HG02970 (cell line): ENCODE measurements at regions not wholly inside any gene's neighbourhood (a gene's known extent, or its start where the extent isn't known, plus 50 kb on each side); places are given as distances from the start of the nearest gene placed in this dataset.

ENCODE experiments used
- ATAC-seq: cut with Tn5 transposase; IDR thresholded peaks from one replicate; pipeline ENCODE4 v1.9.1; 2021; ENCODE audit warnings: mild to moderate bottlenecking, moderate library complexity, moderate number of reproducible peaks; ENCODE audit not compliant: unreplicated experiment, low FRiP score

DNA sequence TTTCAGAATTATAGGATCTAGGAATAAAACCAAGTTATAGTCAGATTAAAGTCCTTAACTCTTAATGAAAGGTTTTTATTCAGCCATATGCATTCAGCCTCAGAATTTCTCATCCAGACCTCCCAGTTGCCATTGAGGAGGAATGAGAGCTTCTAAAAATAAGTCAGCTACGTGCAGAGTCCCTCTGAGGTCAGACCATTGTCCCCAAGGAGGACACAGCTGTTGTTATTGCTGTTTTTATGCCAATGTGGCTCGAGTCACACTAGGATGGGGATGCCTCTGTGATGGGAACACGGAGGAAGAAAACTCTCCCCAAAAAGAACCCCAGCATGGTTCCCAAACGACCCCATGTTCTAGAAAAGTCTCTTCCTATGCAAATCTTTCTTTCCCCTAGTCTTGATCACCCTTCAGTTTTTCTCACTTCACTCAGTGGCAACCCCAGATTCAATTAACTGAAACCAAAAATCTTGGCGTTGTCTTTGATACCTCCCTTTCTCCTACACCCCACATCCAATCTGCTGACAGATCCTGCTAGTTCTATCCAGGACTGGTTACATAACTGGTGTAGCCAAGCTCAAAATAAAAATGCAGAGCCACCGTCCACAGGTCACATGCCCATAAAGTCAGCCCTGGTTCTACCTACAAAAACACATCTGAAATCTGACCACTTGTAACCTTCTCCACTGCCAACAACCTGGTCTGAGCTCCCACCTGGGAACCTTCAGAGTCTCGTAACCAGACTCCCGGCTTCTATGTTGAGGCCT lies 138.2 kb upstream of the ERCC4 start:
- ATAC-seq = no peak

DNA sequence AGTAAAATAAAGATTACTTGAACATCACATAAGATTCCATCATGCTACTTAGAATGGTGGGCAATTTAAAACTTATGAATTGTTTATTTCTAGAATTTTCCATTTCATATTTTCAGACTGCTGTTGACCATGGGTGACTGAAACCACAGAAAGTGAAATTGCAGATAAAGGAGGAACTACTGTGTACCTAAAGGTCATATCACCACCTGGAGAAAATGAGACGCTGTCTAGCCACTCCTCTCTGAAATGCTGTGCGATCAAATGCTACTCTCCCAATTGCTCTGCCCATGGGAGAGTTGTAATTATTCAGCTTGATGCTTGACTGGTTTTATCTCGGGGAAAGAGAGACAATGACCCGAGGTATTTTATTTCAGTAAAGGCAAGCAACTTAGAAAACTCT lies 128.9 kb upstream of the ERCC4 start:
- ATAC-seq = no peak

DNA sequence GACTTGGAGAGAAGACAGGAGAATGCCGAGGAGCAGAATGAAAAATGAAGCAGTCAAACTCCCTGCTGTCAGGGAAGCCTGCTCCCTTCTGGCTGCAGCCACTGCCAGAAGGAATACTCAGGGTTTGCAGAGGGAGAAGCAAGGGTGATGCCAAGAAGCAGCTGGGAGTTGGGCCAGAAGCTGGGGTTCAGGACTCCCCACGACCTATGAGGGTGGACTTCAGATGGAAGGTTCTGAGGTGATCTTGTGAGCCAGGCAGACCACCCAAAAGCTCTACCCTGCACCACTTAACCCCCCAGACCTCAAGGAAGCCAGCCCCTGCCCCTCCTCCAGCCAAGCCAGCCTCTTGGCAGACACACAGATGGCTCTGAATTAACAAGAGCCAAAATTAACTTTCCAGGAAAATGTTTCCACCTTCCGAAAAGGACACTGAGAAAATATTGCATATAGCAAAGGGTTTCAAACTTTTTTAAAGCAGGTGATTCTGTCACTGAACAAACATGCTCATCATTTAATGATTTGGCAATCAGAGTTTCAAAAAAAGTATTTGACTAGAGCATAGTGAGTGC lies 126.0 kb upstream of the ERCC4 start:
- ATAC-seq = no peak

DNA sequence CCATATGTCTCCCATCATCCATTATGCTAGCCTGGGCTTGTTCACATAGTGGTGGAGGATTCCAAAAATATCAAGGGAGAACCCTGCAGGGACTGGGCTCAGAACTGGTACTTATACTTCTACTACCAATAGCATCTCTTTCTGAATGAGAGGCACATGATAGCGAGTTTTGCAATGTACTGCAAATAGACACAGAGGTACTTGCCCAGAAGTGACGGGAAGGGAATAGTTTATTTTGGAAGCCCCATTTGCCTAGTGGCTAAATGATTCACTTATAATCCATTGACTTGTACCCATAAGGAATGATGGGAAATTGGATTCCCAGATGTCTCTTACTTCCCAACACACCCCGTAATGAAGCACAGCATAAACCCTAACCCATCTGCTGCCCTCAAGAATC lies 124.8 kb upstream of the ERCC4 start:
- ATAC-seq = no peak

DNA sequence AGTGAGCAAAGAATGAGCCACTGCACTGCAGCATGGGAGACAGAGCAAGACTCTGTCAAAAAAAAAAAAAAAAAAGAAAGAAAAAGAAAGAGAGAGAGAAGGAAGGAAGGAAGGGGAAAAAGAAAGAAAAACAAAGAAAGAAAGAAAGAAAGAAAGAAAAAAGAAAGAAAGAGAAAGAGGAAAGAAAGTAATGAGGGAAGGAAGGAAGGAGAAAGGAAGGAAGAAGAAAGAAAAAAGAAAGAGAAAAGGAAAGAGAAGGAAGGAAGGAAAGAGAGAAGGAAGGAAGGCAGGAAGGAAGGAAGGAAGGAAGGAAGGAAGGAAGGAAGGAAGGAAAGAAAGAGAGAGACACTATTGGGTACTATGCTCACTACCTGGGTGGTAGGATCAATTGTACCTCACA lies 122.2 kb upstream of the ERCC4 start:
- no peak for ATAC-seq

DNA sequence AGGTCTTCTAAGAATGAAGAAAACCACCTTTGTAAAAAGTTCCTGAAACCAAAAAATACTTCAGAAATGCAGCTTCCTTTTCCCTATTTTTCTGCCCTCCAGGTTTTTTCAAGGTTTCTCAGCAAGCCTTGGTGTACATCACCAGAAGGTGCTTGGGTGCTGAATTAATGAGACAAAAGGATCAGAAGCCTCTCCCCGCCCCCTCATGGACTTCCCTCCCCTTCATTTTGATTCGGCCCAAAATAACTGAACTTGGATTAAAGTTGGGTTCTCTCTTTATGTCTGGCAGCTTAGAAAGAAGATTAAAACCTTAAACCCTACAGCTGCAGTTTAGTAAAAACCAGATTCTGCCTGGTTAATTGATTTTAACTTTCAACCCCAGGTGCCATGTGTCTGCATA lies 121.7 kb upstream of the ERCC4 start:
- no peak for ATAC-seq

DNA sequence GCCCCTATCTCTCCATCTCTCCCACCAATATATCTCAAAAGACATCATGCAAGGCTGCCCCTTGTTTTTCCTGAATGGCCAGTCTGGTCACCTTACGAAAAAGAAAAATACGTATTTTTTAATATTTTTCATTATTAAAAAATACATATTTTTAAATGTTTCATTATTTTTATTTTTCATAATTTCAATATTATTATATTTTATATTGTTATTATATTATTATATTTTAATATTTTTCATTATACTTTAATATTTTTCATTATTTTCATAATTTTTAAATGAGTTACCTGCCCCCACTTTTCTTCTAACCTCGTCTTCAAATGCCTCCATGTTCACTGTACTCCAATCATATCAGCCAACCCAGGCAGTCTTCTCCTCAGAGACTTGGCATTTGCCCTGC lies 116.0 kb upstream of the ERCC4 start:
- ATAC-seq = no peak

DNA sequence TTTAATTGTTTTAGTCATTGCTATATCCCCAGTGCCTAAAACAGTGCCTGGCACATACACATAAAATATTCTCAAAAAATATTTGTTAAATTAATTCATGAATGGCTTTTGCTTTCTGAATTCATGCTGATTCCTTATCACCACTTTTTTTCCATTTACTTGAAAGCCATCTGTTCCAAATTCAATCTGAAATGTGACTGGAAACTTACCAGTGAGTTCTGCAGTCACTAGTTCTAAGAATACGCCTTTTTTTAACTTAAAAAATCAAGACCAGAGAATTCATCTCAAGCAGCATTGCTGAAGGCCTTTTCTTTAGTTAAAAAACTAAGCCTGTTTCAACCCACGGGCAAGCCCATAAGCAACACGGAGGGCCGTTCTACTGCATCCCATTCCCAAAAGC lies 114.0 kb upstream of the ERCC4 start:
- no peak for ATAC-seq

DNA sequence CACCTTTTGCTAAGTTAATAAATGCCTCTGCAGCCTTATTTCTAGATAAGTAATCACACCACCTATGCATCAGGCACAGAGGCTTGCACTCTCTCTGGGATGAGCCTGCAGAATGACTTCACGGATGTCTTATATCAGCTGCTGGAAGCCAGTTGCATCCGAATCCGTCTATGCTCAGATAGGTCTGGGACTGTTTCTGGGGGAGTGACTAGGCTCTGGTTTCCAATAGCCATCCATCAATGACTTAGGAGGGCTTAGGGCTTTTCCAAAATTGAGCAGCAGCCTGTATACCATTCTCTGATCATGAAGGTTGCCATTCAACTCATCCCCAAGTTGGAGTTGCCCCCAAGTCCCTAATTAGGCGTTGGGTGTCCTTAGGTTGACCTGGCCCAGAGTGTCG lies 113.3 kb upstream of the ERCC4 start:
- ATAC-seq = no peak

DNA sequence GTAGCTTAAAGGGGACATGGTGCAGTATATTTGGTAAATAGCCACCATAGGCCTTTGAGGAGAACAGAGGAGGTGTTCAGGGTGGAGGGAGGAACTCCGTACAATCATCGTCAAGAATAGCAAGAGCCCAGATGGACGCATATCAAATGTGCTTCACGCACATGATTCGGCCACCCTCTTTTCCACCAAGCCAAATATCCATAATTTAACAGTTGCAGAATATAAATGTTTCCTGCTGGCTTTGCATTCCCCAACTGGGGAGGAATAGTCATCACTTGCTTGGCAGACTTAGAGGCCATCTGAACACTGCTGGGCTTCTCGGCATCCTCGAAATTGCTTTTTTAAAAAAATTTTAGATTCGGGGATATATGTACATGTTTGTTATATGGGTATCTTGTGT lies 111.9 kb upstream of the ERCC4 start:
- no peak for ATAC-seq

DNA sequence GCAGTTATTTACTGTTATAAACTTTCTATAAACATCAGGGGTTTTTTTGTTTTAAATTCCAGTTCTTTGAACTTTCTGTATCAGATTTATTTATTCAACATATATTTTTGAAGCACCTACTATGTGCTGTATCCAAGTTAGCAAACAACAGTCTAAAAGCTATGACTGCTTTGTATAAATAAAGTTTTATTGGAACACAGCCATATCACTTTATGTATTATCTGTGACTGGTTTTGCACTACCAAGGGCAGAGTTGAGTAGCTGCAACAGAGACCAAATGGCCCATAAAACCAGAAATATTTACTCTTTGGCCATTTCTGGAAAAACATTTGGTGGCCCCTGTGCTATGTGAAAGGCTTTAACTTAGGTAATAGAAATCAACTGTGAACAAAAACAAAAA lies 110.2 kb upstream of the ERCC4 start:
- no peak for ATAC-seq

DNA sequence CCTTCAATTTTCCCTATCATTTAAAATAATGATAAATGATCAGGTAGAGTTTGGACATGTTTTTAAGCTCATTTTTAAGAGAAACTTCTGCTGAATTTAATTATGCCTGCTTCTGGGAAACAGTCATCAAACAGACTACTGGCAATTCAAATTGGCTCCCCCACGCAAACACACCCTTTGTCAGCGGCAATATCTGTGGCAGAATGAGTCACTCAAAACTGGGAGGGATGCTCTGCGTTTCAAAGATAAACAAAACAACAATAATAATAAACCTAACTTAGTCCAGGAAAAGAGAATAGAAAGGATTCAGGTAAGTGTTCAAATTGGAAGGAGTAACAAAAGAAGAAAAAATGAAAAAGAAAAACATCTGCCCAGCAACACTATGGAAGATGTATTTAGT lies 108.1 kb upstream of the ERCC4 start:
- no peak for ATAC-seq

DNA sequence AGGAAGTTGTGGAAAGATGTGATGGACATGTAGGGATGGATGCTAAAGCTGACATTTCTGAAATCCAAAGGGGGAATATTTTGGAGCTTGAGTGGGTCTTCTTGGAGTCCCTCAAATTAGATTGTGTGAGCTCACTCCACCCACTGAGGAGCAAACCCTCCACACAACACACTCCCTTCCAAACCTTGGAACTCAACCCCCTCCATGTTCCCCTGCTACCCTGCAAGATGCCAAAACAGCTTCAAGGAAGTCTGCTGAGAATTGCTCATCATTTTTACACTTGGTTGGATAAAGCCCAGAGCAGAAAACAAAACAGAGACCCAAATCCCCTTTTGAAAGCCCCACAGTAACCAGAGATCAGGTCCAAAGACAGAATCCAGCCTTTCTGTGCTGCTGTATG lies 103.3 kb upstream of the ERCC4 start:
- no peak for ATAC-seq

DNA sequence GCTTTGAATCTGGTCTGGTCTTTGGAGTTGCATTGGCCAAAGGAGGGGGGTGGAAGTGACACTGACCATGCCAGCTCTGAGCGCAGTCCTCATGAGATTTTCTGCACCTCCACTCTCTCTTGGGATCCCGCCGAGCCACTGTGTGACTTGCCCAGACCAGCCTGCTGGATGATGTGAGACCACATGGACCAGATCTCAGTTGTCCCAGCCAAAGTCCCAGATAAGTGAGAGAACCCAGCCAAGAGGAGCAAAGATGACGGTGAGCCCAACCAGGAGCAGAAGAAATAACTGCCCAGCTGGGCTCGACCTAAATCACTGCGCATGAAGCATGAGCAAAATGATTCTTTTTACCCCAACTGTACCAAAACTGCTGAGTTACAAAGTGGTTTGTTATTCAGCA lies 96.5 kb upstream of the ERCC4 start:
- no peak for ATAC-seq

DNA sequence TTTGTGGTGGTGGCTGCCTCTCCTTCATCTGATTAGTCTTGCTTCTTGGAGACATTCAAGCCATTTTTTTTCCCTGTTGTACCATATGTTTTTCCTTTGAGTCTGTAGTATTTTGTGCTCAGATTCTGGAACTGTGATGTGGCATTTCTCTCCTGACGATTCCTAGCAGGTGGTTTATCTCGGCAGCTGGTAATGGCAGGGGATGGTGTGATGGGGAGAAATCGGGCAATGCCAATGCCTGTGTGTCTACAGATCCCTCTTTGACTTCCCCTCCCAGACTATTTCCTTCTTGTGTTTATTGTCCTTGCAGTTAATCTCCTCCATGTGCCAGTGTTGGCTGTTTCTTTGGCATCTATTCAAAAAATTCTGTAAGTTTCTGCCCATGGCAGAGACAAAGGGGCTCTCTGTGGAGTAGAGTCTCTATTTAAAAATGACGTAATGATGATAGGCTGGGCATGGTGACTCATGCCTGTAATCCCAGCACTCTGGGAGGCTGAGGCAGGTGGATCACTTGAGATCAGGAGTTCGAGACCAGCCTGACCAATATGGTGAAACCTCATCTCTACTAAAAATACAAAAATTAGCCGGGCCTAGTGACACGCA lies 90.2 kb upstream of the ERCC4 start:
- ATAC-seq = no peak

DNA sequence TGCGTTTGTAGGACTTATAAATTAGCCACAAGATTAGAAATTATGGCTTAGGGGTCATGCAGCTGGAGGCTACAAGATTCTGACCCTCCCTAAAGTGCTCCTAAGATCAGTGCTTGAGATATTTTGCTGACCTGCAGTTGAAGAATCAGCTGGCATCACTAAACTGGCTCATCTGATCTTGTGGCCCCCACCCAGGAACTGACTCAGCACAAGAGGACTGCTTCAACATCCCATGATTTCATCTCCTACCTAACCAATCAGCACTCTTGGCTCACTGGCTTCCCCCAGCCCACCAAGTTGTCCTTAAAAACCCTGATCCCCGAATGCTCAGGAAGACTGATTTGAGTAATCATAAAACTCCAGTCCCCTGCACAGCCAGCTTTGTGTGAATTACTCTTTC lies 86.4 kb upstream of the ERCC4 start:
- ATAC-seq = no peak

DNA sequence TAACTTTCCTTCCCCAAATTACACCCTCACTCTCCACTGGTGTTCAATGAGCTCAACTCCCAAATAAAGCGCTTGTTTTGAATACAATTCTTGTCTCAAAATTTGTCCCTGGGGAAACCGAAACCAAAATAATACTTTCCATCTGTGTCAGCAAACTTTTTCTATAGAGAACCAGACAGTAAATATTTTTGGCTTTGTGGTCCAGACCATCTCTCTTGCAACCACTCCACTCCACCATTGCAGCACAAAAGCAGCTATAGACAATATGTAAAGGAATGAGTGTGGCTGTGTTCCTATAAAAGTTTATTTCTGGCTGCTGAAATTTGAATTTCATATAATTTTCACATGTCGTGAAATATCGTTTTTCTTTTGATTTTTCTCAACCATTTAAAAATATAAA lies 84.6 kb upstream of the ERCC4 start:
- ATAC-seq = no peak

DNA sequence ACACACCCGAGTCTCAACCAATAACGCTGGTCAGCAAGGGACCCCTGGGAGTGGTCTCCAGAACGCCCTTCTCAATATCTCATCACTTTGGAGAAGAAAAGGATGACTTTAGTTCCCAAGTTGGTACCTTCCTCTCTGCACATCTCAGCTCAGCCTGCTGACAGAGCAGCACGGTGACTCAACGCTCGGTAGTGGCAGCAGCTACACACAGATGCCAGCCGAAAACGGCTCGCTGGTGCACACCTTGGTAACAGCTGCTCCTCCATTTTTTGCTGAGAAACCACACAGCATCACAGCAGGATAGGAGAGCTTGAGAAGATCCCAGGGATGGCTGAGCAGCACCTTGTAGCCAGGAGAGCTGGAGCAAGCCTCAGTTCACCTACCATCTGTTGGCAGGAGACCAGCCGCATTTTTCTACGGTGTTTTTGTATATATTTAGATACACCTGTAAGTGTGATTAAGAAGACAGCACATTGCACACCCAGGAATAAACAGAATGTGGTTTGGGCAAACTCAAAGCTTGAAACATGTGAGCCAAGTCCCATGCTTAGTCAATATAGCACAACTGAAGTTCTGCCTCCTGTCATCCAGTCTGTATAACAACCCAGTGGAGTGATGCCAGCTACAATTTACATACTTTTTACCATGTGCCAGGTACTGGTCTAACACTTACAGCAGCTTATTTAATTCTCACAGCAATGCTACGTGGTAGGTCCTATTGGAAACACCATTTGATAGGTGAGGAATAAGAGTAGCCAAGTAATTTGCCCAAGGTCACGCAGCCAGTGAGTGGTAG lies 83.8 kb upstream of the ERCC4 start:
- ATAC-seq = no peak

DNA sequence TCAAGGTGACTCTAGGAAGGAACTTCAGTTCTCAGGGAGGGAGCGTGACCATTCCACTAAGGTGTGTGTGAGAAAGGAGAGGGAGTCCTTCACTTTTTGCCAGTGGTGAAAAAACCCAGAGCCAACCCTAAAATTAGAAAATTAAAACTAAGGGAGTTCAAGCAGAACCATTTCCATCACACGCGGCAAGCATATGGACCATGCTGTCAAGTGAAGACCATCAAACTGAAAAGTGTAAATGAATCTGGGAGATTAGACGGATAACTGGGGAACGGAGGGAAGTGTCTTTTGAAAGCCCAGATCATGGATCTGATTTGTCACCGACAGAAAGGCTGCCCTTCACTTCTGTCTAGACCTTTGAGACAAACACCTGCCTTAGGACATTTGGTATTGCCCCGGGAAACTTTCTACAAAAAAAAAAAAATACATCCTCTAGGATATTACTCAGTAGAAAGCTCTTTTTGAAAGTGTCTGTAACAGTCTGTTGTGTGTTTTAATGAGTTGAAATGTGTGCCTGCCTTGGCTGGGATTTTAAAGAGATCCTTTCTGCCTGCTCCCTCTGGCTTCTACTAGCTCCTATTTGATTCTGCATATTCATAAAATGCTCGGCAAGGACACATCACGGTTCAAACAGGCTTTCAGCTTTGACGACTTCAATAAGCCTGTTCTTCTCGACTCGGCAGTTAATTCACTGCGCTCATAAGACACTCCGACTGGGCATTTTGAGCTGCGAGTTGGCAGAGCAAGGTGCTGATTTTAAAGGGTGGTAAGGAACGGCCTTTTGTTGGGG lies 81.4 kb upstream of the ERCC4 start:
- no peak for ATAC-seq

DNA sequence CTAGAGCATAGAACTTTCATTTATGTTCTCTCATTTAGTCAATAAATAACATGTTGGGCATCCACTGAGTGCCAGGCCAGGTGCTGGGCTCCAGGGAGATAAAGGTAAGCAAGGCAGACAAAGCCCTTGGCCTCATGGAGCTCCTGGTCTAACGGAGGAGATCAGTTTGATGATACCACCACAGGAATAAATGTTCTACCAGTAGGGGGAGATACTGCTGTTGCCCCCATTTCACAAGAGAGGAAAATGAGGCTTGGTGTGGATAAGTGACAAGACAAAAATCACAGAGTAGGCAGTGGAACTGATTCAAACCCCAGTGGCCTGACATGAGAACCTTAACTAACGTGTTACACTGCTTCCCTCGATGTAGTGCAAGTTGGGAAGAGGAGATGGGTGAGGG lies 80.4 kb upstream of the ERCC4 start:
- ATAC-seq = no peak

DNA sequence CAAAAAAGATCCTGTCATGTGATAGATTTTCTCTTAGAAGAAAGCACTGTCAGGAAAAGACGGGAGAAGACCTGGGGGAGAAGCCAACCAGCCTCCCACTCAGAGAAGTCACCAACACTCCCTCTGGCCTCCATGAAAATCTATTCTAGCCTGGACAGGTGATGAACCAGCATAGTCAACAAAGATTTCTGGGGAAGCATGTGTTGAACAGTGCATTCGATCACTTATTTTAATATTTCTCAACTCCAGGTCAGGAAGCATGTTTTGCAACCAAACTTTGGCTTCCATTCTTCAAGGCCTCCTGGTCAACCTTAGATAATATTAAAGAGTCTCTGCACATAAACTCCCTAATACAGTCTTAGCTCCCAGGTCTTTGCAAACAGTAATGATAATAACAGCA lies 74.7 kb upstream of the ERCC4 start:
- no peak for ATAC-seq
